NCI-H1105 treated with DMSO at 0.1 percent for 48 hours (cell line): ENCODE measurements at regions not wholly inside any gene's neighbourhood (a gene's known extent, or its start where the extent isn't known, plus 50 kb on each side); places are given as distances from the start of the nearest gene placed in this dataset.

Experiments used
- DNase-seq: peaks from one replicate; lab custom pipeline; 2025; lab: John Stamatoyannopoulos, UW

DNA sequence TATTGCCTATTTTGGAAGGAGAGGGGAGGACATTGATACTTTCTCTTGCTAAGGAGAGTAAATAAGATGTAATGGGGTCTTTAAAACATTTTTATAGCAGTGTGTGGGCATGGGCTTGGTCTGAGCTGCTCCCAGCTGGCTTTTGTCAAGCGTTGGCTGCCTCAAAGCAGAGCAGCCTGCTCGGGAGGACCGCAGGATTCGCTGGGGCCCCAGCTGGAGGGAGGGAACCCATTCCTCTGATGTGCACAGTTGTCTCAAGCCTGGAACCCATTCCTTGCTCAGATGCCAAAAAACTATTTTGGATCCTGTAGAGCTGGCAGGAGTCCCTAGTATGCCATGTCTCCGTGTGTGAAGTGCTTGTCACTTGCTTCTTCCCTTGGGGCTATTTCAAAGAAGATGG, 59.4 kb upstream of the RMDN2 start:
- DNase-seq = no peak

DNA sequence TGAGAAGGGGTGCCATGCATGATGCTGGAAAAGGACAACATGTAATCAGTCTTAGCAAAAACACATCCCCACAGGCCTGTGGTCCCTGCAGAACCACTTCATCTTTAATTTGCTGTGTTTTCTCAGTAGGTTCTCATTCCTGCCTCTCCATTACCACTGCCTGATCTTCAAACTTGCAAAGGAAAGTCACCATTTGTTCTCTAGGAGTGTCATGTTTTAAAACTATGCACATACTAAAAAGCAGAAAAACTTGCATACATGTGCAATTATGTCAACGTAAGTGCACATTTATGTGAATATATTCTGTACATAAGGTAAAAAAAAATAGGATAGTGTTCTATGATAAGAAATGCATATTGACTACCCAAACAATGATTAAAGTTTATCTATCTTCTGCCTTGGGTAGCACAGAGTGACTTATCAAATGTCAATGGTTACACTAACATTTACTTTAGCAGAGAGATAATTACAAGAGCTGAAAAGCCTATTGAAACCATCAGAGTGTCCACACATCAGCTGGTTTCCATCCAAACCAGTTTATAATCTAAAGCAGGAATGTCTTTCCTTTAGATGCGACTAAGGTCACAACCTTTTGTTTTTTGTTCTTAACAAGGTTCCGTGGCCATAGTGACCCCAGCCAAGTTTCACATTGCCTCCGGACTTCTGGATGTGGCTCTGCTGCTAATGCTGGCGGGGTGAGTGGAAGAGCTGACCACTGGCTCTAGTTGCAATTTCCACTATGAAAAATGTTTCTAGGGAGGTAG, 58.7 kb upstream of the RMDN2 start:
- DNase-seq = no peak

DNA sequence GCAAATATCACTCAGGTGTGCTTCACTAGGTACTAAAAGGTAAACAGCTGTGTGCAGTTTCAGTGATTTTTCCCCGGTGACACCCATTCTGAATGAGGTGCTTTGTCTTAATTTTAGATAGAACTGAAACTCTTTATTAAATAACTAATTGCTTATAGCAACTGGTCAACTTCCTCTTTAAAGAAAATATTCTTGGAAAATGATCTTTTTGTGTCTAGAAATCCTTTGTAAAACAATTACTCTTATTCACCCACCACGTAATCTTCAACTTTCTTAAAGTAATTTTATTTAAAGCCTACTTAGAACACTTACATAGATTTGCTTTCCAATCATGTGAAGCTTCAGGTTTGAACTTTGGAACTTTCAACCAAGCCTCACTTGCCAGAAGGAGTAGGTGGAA, 57.9 kb upstream of the RMDN2 start:
- DNase-seq = no peak

DNA sequence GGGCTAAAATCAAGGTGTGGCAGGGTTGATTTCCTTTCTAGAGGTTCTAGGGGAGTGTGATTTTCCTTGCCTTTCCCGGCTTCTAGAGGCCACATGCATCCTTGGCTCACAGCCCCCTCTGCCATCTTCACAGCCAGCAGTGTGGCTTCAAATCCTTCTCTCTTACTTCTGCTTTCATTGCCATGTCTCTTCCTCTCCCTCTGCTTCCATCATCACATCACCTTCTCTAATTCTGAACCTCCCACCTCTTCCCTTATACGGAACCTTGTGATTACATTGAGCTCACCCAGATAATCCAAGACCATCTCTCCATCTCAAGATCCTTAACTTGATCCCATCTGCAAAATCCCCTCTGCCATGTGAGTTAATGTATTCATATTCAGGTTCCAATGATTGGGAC, 56.2 kb upstream of the RMDN2 start:
- DNase-seq = no peak

DNA sequence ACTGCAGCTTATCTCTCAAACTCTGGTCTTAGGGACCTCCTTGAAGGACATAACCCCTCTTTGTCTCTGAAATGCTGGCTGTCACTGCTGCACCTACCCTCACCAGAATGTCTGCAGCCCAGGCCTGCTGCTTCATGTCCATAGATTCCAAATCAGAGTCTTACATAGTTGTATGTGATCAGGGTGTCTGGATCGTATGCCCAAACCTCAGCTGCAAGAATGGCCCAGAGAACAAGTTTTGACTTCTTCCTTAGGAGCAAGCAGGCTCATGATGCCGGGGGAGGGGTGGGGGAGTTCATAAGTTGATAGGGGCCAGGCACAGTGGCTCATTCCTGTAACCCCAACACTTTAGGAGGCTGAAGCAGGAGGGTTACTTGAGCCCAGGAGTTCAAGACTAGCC, 55.8 kb upstream of the RMDN2 start:
- DNase-seq = no peak

DNA sequence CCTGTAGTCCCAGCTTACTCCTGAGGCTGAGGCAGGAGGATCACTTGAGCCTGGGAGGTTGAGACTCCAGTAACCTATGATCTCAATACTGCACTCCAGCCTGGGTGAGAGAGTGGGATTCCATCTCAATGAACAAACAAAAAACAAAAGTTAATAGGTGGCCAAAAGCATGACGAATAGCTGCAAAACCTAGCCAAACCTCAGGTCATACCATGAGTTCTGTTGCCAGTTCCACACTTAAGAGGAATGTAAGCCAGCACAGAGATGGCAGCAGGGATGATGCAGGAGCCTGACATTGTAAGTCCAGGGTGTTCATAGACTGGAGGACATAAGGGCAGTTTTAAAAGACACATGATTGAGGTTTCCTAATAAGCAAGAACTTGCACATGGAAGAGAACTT, 55.3 kb upstream of the RMDN2 start:
- DNase-seq = no peak

DNA sequence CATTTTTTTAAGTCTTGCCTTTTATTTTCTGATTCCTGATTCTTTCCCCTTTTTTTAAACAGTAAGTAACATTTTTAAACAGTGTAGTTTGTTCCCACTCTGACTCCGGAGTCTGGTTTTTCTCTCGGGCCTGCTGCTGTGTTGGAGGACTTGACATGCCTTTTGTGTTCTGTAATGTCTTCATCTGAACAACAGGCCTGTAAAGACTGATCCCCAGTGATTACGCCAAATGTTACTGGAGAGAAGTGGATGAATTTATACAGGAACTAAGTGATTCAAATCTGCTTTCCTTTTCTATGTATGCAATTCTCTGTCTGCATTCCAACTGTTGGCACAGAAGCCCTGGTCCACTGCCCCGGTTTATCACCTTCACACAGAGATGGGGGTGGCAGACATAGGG, 54.3 kb upstream of the RMDN2 start:
- DNase-seq = no peak

DNA sequence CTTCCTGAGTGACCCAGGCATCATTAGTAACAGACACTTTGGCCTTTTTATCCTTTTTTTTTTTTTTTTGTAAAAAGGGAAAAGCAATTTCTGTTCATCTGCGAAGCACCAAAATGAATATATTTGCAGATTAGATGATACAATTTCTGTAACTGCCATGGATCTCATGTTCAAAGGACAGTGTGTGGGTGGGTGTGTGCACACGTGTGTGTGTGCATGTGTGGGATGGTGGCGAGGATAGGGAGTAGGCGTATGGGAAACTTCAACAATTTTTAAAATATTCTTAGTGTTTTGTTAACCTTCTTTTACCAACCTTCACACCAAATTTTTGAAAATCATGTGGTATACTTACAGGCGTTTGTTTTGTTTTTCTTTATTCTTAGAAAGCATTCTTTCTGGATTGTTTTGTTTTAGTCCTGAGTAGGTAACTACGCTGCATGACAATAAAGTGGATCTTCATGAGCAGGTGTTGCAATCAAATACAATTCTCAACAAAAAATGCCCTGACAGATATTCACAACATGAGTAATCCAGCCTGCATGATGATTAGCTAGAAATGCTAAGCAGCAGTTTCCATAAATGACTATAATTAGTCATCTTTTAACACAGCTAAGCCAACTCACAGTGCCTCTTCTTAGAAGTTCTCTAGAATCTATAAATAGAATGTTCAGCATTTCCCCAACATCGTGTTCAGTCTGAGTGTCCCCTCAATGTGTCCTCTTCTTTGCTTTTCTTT, 53.5 kb upstream of the RMDN2 start:
- no peak for DNase-seq

DNA sequence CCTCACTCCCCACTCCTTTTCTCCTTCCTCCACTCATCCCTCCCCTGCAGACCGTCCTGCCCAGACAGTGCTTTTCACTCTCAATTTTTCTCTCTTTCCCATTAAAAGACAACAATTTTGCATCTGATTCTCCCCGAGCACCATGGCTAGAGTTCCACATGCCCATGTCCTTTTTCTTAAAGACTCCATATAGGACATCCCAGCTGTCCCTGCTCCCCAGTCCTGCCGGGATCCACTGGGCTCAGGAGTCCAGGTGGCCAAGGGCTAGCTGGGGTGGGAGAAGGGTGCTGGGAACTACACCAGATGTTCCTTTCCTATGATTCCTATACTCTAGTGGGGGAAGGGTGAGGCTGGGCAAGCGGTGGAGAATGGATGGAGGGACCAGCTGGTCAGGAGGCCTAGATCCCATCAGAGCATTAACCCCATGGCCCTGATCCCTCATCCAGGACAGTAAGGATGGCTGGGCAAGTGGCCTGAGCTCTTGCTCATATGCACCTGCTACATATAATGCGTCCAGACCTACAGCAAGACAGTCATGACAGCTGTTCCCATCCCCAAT, 52.8 kb upstream of the RMDN2 start:
- no peak for DNase-seq

DNA sequence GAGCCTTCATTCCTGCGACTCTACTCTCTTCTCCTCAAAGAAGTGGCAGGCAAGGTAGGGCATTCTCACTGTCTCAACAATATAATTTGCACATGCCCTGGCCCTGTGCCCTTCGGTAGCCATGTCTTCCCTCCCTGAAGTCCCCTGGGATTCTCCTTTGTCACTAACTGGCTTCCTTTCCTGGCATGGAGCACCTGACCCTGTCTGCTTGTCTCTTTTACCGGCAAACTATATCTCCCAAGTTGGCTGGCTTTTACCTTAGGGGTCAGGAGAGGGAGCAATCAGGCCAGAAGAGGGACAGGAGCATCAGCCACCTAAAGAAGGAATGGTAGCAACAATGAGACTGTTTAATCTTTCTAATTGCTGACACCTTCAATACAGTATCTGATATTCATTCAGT, 51.9 kb upstream of the RMDN2 start:
- DNase-seq = peak; percentile 12

DNA sequence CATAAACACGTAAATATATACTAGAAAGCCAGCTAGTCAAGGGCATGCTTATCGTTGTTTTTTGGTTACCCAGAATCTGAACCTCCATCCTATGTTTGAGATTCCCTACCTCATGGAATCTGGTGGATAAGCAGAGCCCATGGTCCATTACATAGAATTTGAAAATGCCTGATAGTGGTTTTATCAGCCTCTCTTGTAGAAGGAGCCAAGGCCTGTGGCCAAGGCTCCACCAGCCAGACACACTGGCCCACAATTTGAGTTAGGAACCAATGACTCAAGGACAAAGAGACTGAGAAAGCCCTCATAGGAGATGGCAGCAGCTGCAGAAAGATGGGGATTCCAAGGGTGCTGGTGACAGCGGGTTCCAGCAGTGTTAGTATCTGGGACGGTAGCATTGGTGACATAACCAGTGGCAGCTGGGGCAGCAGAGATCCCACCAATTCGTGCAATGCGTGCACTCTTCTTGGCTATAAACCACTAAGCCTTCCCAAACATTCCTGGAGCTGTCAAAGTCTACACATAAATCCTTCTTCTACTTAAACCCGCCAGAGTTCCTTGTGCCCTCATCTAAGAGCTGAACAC, 51.2 kb upstream of the RMDN2 start:
- DNase-seq = no peak

DNA sequence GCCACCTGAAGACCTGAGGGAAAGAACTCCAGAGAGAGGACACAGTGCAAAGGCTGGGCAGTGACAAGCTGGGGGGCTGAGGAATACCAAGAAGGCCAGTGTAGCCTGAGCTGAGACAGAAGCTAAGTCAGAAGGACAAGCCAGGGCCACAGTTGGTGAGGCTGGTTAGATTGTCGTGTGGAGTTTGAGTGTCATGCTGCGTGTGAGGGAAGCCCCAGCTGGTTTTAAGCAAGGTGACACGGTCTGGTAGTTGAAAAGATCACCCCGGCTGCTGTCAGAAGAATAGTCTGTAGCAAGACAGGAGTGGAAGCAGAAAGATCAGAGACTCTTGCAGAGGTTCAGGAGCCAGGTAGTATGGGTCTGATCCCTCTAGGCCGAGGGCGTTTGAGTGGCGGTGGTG, 50.6 kb upstream of the RMDN2 start:
- no peak for DNase-seq
